ENCODE measurements at regions not wholly inside any gene's neighbourhood (a gene's known extent, or its start where the extent isn't known, plus 50 kb on each side); places are given as distances from the start of the nearest gene placed in this dataset.
"Not testable (repeated sequence)": the region's sequence is repeated elsewhere in the genome, so short reads cannot be mapped to it uniquely, and the experiment has no call there.

DNA sequence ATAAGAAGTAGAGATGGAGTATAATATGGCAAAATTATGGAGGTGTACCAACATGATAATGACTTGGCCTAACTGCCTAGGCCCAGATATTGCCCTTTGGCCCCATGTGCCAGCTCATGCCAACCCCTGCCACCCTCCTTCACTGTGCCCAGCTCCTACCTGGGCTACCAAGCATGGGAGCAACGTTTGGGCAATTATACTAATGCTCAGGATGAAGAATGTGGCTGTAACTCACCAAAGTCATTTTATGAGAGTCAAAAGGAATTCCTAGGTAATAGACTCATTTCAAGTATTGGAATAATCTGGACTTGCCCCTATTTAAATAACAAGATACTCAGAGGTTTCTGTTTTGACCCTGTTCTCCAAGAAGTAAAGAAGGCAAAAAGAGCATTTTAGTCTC is 240.2 kb upstream of the IL12A start:
- no peak for DNase-seq
- peaks cover 0 to 4% (median 0%) of the 10 kb centered on the region in 4 donors for H3K27me3 ChIP-seq
- no peaks in the 10 kb centered on the region for H3K4me1 ChIP-seq
- TF ChIP-seq, protein P1, sequence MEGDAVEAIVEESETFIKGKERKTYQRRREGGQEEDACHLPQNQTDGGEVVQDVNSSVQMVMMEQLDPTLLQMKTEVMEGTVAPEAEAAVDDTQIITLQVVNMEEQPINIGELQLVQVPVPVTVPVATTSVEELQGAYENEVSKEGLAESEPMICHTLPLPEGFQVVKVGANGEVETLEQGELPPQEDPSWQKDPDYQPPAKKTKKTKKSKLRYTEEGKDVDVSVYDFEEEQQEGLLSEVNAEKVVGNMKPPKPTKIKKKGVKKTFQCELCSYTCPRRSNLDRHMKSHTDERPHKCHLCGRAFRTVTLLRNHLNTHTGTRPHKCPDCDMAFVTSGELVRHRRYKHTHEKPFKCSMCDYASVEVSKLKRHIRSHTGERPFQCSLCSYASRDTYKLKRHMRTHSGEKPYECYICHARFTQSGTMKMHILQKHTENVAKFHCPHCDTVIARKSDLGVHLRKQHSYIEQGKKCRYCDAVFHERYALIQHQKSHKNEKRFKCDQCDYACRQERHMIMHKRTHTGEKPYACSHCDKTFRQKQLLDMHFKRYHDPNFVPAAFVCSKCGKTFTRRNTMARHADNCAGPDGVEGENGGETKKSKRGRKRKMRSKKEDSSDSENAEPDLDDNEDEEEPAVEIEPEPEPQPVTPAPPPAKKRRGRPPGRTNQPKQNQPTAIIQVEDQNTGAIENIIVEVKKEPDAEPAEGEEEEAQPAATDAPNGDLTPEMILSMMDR (IDR thresholded peaks at IDR 0.05): no peak
- no peak for TF ChIP-seq POLR2A (IDR thresholded peaks at IDR 0.05)
- H3K9me3 ChIP-seq: no peaks in the 10 kb centered on the region
- no peak overlapping the region for H3K27ac ChIP-seq
- H3K36me3 ChIP-seq: no peaks in the 10 kb centered on the region
- 25 to 50% methylated on average over 1 of the region's 1 CpG for WGBS, 2 donors
- intact Hi-C loops (cut with DNase I): no loop called here
- no peak overlapping the region for H3K4me3 ChIP-seq

DNA sequence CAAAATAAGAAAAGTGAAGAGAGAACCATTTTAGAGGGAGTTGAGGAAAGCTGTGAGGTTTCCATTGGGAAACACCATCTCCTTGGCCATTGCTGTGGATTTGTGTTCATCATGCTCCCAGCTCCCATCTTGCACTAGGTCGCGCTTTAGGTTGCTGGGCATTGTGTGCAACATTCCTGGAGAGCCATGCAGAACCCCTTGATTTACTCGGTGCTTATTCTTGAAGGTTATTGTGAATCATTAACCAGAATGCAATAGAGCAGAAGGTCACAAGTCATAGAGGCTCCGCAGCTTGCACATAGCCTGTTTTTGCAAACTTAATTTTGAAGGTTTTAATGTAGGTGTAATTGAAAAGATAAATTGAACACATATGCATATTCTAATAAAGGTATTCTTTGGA is 239.2 kb upstream of the IL12A start:
- H3K36me3 ChIP-seq: no peaks in the 10 kb centered on the region
- TF ChIP-seq, protein P1 (IDR thresholded peaks at IDR 0.05): no peak
- no peak for TF ChIP-seq POLR2A (IDR thresholded peaks at IDR 0.05)

DNA sequence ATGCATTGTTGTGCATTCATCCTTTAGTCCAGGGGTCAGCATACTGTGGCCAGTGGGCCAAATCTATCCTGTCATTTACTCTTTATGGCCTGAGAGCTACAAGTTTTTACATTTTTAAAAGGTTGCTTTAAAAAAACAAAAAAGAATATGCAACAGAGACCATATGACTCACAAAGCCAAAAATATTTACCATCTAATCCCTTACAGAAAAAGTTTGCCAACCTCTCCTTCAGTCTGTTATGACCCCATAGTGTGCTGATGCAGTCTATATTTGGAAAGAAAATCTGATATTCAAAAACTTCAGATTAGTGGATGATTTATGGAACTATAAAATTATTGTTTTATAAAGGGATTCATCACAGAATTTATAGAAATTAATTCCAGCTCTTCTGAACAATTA is 237.5 kb upstream of the IL12A start:
- DNase-seq: no peak
- TF ChIP-seq POLR2A (IDR thresholded peaks at IDR 0.05): no peak
- TF ChIP-seq, protein P1 (IDR thresholded peaks at IDR 0.05): no peak
- H3K4me1 ChIP-seq: no peaks in the 10 kb centered on the region
- intact Hi-C loops (cut with DNase I): no loop called here
- no peaks in the 10 kb centered on the region for H3K36me3 ChIP-seq
- no peak overlapping the region for H3K27ac ChIP-seq
- H3K27me3 ChIP-seq: peaks cover 0 to 4% (median 0%) of the 10 kb centered on the region in 4 donors
- H3K9me3 ChIP-seq: peaks cover 0 to 8% (median 5%) of the 10 kb centered on the region in 3 donors
- no peak overlapping the region for H3K4me3 ChIP-seq

More for the DNA sequence above, 239.2 kb upstream of the IL12A start:
- Histone ChIP-seq H3K4me1 (no peaks in the 10 kb centered on the region), H3K9me3 (no peaks in the 10 kb centered on the region), H3K4me3 (no peak overlapping the region), H3K27me3 (peaks cover 0 to 4% (median 0%) of the 10 kb centered on the region in 4 donors), H3K27ac (no peak overlapping the region)
- intact Hi-C loops (cut with DNase I): no loop called here
- WGBS, 2 donors: 76 to 83% methylated on average over 4 of the region's 4 CpGs
- DNase-seq: no peak

DNA sequence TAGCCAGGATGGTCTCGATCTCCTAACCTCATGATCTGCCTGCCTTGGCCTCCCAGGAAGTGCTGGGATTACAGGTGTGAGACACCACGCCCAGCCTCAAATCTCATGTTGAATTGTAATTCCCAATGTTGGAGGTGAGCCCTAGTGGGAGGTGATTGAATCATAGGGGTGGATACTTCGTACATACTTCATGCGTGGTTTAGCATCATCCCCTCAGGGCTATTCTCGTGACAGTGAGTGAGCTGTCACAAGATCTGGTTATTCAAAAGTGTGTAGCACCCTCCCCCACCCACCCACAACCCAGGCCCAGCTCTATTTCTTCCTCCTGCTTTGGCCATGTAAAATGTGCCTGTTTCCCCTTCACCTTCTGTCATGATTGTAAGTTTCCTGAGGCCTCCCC is 236.9 kb upstream of the IL12A start:
- no peak for TF ChIP-seq POLR2A (IDR thresholded peaks at IDR 0.05)
- TF ChIP-seq, protein P1 (IDR thresholded peaks at IDR 0.05): no peak
- H3K27ac ChIP-seq: no peak overlapping the region
- H3K9me3 ChIP-seq: peaks cover 0 to 11% (median 7%) of the 10 kb centered on the region in 3 donors
- intact Hi-C loops (cut with DNase I): no loop called here
- no peaks in the 10 kb centered on the region for H3K36me3 ChIP-seq
- peaks cover 0 to 4% (median 0%) of the 10 kb centered on the region in 4 donors for H3K27me3 ChIP-seq
- no peak overlapping the region for H3K4me3 ChIP-seq
- no peaks in the 10 kb centered on the region for H3K4me1 ChIP-seq
- WGBS, 2 donors: 57 to 64% methylated on average over 5 of the region's 5 CpGs
- no peak for DNase-seq

DNA sequence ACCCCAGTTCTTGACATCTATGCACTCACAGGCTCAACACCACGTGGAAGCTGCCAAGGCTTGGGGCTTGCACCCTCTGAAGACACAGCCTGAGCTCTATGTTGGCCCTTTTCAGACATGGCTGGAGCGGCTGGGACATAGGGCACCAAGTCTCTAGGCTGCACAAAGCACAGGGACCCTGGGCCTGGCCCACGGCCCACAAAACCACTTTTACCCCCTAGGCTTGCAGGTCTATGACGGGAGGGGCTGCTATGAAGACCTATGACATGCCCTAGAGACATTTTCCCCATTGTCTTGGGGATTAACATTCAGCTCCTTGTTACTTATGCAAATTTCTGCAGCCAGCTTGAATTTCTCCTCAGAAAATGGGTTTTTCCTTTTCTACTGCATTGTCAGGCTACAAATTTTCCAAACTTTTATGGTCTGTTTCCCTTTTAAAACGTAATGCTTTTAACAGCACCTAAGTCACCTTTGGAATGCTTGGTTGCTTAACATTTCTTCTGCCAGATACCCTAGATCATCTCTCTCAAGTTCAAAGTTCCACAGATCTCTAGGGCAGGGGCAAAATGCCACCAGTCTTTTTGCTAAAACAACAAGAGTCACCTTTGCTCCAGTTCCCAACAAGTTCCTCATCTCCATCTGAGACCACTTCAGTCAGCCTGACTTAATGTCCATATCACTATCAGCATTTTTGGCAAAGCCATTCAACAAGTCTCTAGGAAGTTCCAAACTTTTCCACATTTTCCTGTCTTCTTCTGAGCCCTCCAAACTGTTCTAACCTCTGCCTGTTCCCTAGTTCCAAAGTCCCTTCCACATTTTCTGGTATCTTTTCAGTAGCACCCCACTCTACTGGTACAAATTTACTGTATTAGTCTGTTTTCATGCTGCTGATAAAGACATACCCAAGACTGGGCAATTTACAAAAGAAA is 232.1 kb upstream of the IL12A start:
- H3K36me3 ChIP-seq; H3K4me3 ChIP-seq; H3K27me3 ChIP-seq; intact Hi-C loops (cut with DNase I); H3K4me1 ChIP-seq; H3K27ac ChIP-seq; DNase-seq: not testable (repeated sequence)
- H3K9me3 ChIP-seq: peaks cover 0 to 11% (median 7%) of the 10 kb centered on the region in 3 donors
- 62 to 68% methylated on average over 2 to 4 of the region's 5 CpGs for WGBS, 2 donors
